NOMO-1 treated with dmso at 0.1 percent for 144 hours (cell line): ENCODE measurements at regions not wholly inside any gene's neighbourhood (a gene's known extent, or its start where the extent isn't known, plus 50 kb on each side); places are given as distances from the start of the nearest gene placed in this dataset.
"Not testable (repeated sequence)": the region's sequence is repeated elsewhere in the genome, so short reads cannot be mapped to it uniquely, and the experiment has no call there.

Source experiments
- DNase-seq: peaks from one replicate; lab custom pipeline; 2025; ENCODE audit not compliant: unreplicated experiment; lab: John Stamatoyannopoulos, UW

GRCh38 chr5:90287036-90287435, 122.5 kb downstream of the CETN3 start:
- DNase-seq: no peak

- no peak for DNase-seq
Observed at GRCh38 chr5:90285581-90285980, 124.0 kb downstream of the CETN3 start.

- DNase-seq: no peak
Observed at GRCh38 chr5:90284375-90284774, 125.2 kb downstream of the CETN3 start.

GRCh38 chr5:90279091-90279490, 130.5 kb downstream of the CETN3 start:
- no peak for DNase-seq

GRCh38 chr5:90274216-90274615, 135.3 kb downstream of the CETN3 start:
- no peak for DNase-seq

GRCh38 chr5:90267646-90268045, 141.9 kb downstream of the CETN3 start:
- no peak for DNase-seq

- no peak for DNase-seq
Observed at GRCh38 chr5:90265545-90265857, 144.1 kb downstream of the CETN3 start.

GRCh38 chr5:90264689-90265544, 144.6 kb downstream of the CETN3 start:
- DNase-seq: peak; percentile 9

GRCh38 chr5:90263102-90263820, 146.3 kb downstream of the CETN3 start:
- DNase-seq: no peak

GRCh38 chr5:90251447-90251846, 158.1 kb downstream of the CETN3 start:
- DNase-seq: no peak

GRCh38 chr5:90248640-90249039, 160.9 kb downstream of the CETN3 start:
- no peak for DNase-seq

GRCh38 chr5:90243848-90244247, 165.7 kb downstream of the CETN3 start:
- not testable (repeated sequence) for DNase-seq

- DNase-seq: no peak
Observed at GRCh38 chr5:90233476-90233875, 176.1 kb downstream of the CETN3 start.

- DNase-seq: no peak
Observed at GRCh38 chr5:90231688-90232087, 177.9 kb downstream of the CETN3 start.

- DNase-seq: no peak
Observed at GRCh38 chr5:90227683-90228082, 181.9 kb downstream of the CETN3 start.

- DNase-seq: no peak
Observed at GRCh38 chr5:90226433-90227099, 183.0 kb downstream of the CETN3 start.

- no peak for DNase-seq
Observed at GRCh38 chr5:90224342-90224741, 185.2 kb downstream of the CETN3 start.

GRCh38 chr5:90223756-90224155, 185.8 kb downstream of the CETN3 start:
- no peak for DNase-seq

- no peak for DNase-seq
Observed at GRCh38 chr5:90221951-90222350, 187.6 kb downstream of the CETN3 start.

- no peak for DNase-seq
Observed at GRCh38 chr5:90220554-90220953, 189.0 kb downstream of the CETN3 start.

- no peak for DNase-seq
Observed at GRCh38 chr5:90214991-90215390, 194.6 kb downstream of the CETN3 start.

- not testable (repeated sequence) for DNase-seq
Observed at GRCh38 chr5:90208323-90208722, 201.2 kb downstream of the CETN3 start.
